GM12865 (cell line): ENCODE measurements at regions not wholly inside any gene's neighbourhood (a gene's known extent, or its start where the extent isn't known, plus 50 kb on each side); places are given as distances from the start of the nearest gene placed in this dataset.

ENCODE experiments used
- DNase-seq: peaks from one replicate; pipeline ENCODE4 v3.0.0; 2010; ENCODE audit warnings: low read depth
- H3K4me3 ChIP-seq: 2 replicates; pipeline ENCODE4 v1.5.1; 2011; ENCODE audit warnings: mild to moderate bottlenecking, low read depth, low read length, control low read depth
- CTCF ChIP-seq: IDR thresholded peaks from 2 replicates; pipeline ENCODE4 v1.5.1; 2011; ENCODE audit warnings: low read length, control low read depth, low read depth, inconsistent platforms; ENCODE audit not compliant: insufficient read depth; ENCODE audit errors: missing control alignments

- H3K4me3 ChIP-seq = no peak overlapping the region
- no peak for DNase-seq
- no peak for TF ChIP-seq CTCF
Measured at GRCh38 chr20:20938599-20938998, 167.6 kb downstream of the LINC00237 start.

GRCh38 chr20:20938131-20938530, 168.0 kb downstream of the LINC00237 start:
- H3K4me3 ChIP-seq = no peak overlapping the region

GRCh38 chr20:20933142-20933958, 172.8 kb downstream of the LINC00237 start:
- TF ChIP-seq CTCF = no peak
- DNase-seq = no peak
- no peak overlapping the region for H3K4me3 ChIP-seq

More at GRCh38 chr20:20938131-20938530, 168.0 kb downstream of the LINC00237 start:
- TF ChIP-seq CTCF = no peak
- no peak for DNase-seq

- no peak overlapping the region for H3K4me3 ChIP-seq
- DNase-seq = no peak
- no peak for TF ChIP-seq CTCF
Measured at GRCh38 chr20:20932156-20932555, 174.0 kb downstream of the LINC00237 start.

GRCh38 chr20:20931632-20932031, 174.5 kb downstream of the LINC00237 start:
- TF ChIP-seq CTCF = no peak
- H3K4me3 ChIP-seq = no peak overlapping the region
- DNase-seq = no peak

GRCh38 chr20:20931024-20931423, 175.1 kb downstream of the LINC00237 start:
- DNase-seq = no peak
- TF ChIP-seq CTCF = no peak
- H3K4me3 ChIP-seq = no peak overlapping the region

- TF ChIP-seq CTCF = no peak
- H3K4me3 ChIP-seq = no peak overlapping the region
- no peak for DNase-seq
Measured at GRCh38 chr20:20930500-20930899, 175.7 kb downstream of the LINC00237 start.
